ENCODE measurements at regions not wholly inside any gene's neighbourhood (a gene's known extent, or its start where the extent isn't known, plus 50 kb on each side); places are given as distances from the start of the nearest gene placed in this dataset.

GRCh38 chr5:86879086-86879485, 261.3 kb downstream of the COX7C start:
- no peaks in the 10 kb centered on the region for H3K4me1 ChIP-seq (ENCODE audit: control insufficient read depth, extremely low read depth, insufficient read depth, low read length)

DNA sequence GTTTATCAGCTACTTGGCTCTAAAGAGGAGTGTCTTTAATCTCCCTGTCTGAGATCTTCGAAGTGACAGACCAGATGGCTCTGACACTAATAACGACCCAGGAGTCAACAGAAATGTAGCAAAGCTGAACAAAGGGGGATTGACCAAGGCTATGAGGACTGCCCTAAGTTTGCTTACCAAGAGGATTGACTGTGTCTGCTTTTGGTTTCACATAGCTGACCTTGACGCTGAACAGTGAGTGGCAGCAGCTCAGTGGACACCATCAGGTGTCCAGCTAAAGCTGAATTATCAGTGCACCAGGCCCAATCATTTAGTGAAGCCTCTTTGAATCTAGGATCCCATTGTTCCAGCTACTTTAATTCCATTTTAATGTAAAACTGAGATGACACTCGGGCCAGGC, 262.6 kb downstream of the COX7C start:
- Histone ChIP-seq H3K27ac (ENCODE audit: control insufficient read depth, insufficient read depth, low read length) (no peak overlapping the region), H4K20me1 (ENCODE audit: control insufficient read depth, extremely low read depth, insufficient read depth, low read length) (no peaks in the 10 kb centered on the region), H3K9ac (ENCODE audit: control insufficient read depth, extremely low read depth, insufficient read depth, low read length) (no peak overlapping the region), H3K9me3 (ENCODE audit: control insufficient read depth, low read depth, low read length) (no peaks in the 10 kb centered on the region), H3K4me3 (ENCODE audit: control insufficient read depth in 2 of 3, extremely low read depth in 1 of 3, insufficient read depth in 2 of 3, low read depth in 1 of 3, low read length in 3 of 3) (no peak overlapping the region), H3K9me1 (ENCODE audit: control insufficient read depth, extremely low read depth, insufficient read depth, low read length) (no peaks in the 10 kb centered on the region), H2AFZ (ENCODE audit: control insufficient read depth, low read length) (no peak overlapping the region), H3K4me1 (ENCODE audit: control insufficient read depth, extremely low read depth, insufficient read depth, low read length) (no peaks in the 10 kb centered on the region), H3K27me3 (ENCODE audit: control insufficient read depth, extremely low read depth, insufficient read depth, low read length) (no peaks in the 10 kb centered on the region), H3K4me2 (ENCODE audit: control insufficient read depth, extremely low read depth, insufficient read depth, low read depth, low read length) (no peak overlapping the region), H3K36me3 (ENCODE audit: control insufficient read depth in 2 of 2, extremely low read depth in 1 of 2, insufficient read depth in 2 of 2, low read length in 2 of 2) (no peaks in the 10 kb centered on the region), H3K79me2 (ENCODE audit: control insufficient read depth, insufficient read depth, low read length) (no peaks in the 10 kb centered on the region)
- FAIRE-seq = no peak
- TF ChIP-seq EZH2 (IDR thresholded peaks at IDR 0.05; ENCODE audit: low read length) (no peak), CTCF (optimal IDR thresholded peaks at IDR 0.05 in 1 of 3, IDR thresholded peaks at IDR 0.05 in 1 of 3, conservative IDR thresholded peaks at IDR 0.05 in 1 of 3; ENCODE audit: extremely low read depth in 1 of 3, insufficient read depth in 2 of 3, low read length in 3 of 3) (no peak)
- dilution Hi-C loops (cut with MboI; ENCODE audit: extremely low pct_ligation_motif_present, low sequenced_read_pairs) = no loop called here
- DNase-seq (ENCODE audit: low read depth, low spot score) = no peak

More at GRCh38 chr5:86879086-86879485, 261.3 kb downstream of the COX7C start:
- Histone ChIP-seq H3K27ac (ENCODE audit: control insufficient read depth, insufficient read depth, low read length) (no peak overlapping the region), H2AFZ (ENCODE audit: control insufficient read depth, low read length) (no peak overlapping the region), H3K36me3 (ENCODE audit: control insufficient read depth in 2 of 2, extremely low read depth in 1 of 2, insufficient read depth in 2 of 2, low read length in 2 of 2) (no peaks in the 10 kb centered on the region), H3K9me3 (ENCODE audit: control insufficient read depth, low read depth, low read length) (no peaks in the 10 kb centered on the region), H3K4me2 (ENCODE audit: control insufficient read depth, extremely low read depth, insufficient read depth, low read depth, low read length) (no peak overlapping the region), H3K9me1 (ENCODE audit: control insufficient read depth, extremely low read depth, insufficient read depth, low read length) (no peaks in the 10 kb centered on the region), H3K79me2 (ENCODE audit: control insufficient read depth, insufficient read depth, low read length) (no peaks in the 10 kb centered on the region), H3K9ac (ENCODE audit: control insufficient read depth, extremely low read depth, insufficient read depth, low read length) (no peak overlapping the region), H3K4me3 (ENCODE audit: control insufficient read depth in 2 of 3, extremely low read depth in 1 of 3, insufficient read depth in 2 of 3, low read depth in 1 of 3, low read length in 3 of 3) (no peak overlapping the region), H4K20me1 (ENCODE audit: control insufficient read depth, extremely low read depth, insufficient read depth, low read length) (no peaks in the 10 kb centered on the region), H3K27me3 (ENCODE audit: control insufficient read depth, extremely low read depth, insufficient read depth, low read length) (no peaks in the 10 kb centered on the region)
- TF ChIP-seq CTCF (optimal IDR thresholded peaks at IDR 0.05 in 1 of 3, IDR thresholded peaks at IDR 0.05 in 1 of 3, conservative IDR thresholded peaks at IDR 0.05 in 1 of 3; ENCODE audit: extremely low read depth in 1 of 3, insufficient read depth in 2 of 3, low read length in 3 of 3) = no peak
- TF ChIP-seq EZH2 (IDR thresholded peaks at IDR 0.05; ENCODE audit: low read length) = no peak
- dilution Hi-C loops (cut with MboI; ENCODE audit: extremely low pct_ligation_motif_present, low sequenced_read_pairs) = no loop called here
- FAIRE-seq (no peak), DNase-seq (ENCODE audit: low read depth, low spot score) (no peak)
